ENCODE measurements at regions not wholly inside any gene's neighbourhood (a gene's known extent, or its start where the extent isn't known, plus 50 kb on each side); places are given as distances from the start of the nearest gene placed in this dataset.

DNA sequence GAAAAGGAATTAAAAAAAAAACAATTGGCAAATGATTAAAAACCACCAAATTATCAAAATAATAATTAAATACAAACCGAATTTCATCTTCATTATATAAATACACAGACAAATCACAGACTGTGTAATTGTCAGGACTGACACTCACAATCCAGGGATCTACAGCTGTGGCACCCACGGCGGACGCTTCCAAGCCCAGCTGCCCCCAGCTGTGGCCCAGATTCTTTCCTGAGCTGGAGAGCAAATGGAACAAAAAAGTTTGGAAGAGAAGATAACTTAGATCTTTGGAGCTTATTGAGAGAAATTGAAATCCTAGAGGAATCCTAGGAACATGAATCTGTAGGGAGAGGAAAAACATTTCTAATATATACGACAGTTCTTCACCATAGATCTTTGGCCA lies 316.1 kb downstream of the OTUD1 start:
- ATAC-seq (no peak), DNase-seq (no peak)
- Histone ChIP-seq H3K4me3 (no peak overlapping the region), H3K4me1 (no peaks in the 10 kb centered on the region), H3K27me3 (peaks cover 0 to 30% (median 4%) of the 10 kb centered on the region in 7 donors), H3K36me3 (no peaks in the 10 kb centered on the region), H3K27ac (no peak overlapping the region), H3K9me3 (no peaks in the 10 kb centered on the region)
- intact Hi-C loops (cut with DNase I) = no loop called here
- 64 to 66% methylated on average over 5 of the region's 5 CpGs for WGBS, 2 donors
- TF ChIP-seq, protein P1, sequence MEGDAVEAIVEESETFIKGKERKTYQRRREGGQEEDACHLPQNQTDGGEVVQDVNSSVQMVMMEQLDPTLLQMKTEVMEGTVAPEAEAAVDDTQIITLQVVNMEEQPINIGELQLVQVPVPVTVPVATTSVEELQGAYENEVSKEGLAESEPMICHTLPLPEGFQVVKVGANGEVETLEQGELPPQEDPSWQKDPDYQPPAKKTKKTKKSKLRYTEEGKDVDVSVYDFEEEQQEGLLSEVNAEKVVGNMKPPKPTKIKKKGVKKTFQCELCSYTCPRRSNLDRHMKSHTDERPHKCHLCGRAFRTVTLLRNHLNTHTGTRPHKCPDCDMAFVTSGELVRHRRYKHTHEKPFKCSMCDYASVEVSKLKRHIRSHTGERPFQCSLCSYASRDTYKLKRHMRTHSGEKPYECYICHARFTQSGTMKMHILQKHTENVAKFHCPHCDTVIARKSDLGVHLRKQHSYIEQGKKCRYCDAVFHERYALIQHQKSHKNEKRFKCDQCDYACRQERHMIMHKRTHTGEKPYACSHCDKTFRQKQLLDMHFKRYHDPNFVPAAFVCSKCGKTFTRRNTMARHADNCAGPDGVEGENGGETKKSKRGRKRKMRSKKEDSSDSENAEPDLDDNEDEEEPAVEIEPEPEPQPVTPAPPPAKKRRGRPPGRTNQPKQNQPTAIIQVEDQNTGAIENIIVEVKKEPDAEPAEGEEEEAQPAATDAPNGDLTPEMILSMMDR (IDR thresholded peaks at IDR 0.05) = no peak

DNA sequence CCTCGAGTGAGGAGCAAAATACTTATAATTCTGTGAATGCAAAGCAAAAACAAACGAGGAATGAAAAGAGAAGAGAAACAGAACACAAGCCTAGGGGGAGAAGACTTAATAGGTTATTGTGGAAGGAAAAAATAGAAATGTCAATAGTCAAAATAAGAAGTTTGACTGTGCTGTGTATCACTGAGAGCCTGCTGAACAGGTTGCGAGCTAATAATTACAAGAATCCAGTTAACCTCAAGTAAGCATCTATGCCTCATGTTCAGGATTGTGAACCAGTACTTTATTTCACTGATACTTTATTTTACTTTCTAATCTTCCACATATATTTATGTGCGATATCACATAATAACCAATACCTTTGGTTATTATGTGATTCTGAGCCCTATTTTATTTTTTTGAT lies 316.7 kb downstream of the OTUD1 start:
- DNase-seq = no peak
- intact Hi-C loops (cut with DNase I) = no loop called here
- ATAC-seq = no peak
- WGBS, 2 donors = 75 to 76% methylated on average over 4 of the region's 4 CpGs
- Histone ChIP-seq H3K4me1 (no peaks in the 10 kb centered on the region), H3K27me3 (peaks cover 0 to 34% (median 4%) of the 10 kb centered on the region in 7 donors), H3K36me3 (no peaks in the 10 kb centered on the region), H3K4me3 (no peak overlapping the region), H3K27ac (no peak overlapping the region), H3K9me3 (no peaks in the 10 kb centered on the region)
- TF ChIP-seq, protein P1 (IDR thresholded peaks at IDR 0.05) = no peak

DNA sequence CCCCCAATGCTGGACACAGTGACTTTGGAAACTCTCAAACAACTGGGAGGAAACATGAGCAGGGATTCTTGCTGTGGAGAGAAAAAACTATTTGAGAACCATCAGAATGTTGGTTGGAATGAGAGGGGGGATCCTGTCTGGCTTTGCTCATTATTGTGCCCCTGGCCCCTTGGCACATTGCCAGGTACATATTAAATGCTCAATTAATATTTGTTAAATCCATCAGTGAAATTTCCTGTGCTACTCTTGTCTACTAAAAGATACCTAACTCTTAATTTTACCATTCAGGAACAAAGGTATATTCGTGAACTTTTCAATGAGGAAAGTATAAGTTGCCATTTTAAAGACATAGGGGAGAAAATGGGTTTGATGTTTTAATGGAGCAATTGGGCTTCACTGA lies 329.4 kb downstream of the OTUD1 start:
- no peak for DNase-seq
- Histone ChIP-seq H3K36me3 (no peaks in the 10 kb centered on the region), H3K4me1 (no peaks in the 10 kb centered on the region), H3K27me3 (no peaks in the 10 kb centered on the region), H3K27ac (no peak overlapping the region), H3K9me3 (peaks cover 0 to 24% (median 0%) of the 10 kb centered on the region in 11 donors), H3K4me3 (no peak overlapping the region)
- no peak for ATAC-seq
- WGBS, 2 donors = 84 to 90% methylated on average over 1 of the region's 1 CpG
- TF ChIP-seq, protein P1 (IDR thresholded peaks at IDR 0.05) = no peak
- intact Hi-C loops (cut with DNase I) = no loop called here

DNA sequence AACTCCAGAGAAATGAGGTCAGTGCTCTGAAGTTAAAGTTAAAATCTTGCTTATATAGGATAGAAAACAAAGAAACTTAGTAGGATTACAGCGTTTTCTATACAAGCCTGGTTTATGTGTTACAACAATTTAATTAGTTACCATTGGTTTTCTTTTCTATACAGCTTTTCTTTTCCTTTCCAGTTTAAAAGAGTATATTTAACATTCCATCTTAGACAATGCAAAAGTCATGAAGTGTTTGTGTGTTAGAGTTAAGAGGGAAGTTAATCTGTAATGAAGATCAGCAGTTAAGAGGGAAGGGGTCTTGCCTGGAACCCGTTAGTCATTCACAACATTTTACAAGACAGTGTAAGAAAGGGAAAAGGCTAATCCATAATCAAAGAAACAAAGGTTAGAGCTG lies 338.3 kb downstream of the OTUD1 start:
- Histone ChIP-seq H3K9me3 (peaks cover 0 to 4% (median 0%) of the 10 kb centered on the region in 11 donors), H3K4me1 (no peaks in the 10 kb centered on the region), H3K36me3 (no peaks in the 10 kb centered on the region), H3K4me3 (no peak overlapping the region), H3K27me3 (no peaks in the 10 kb centered on the region), H3K27ac (no peak overlapping the region)
- TF ChIP-seq, protein P1 (IDR thresholded peaks at IDR 0.05) = no peak
- no peak for DNase-seq
- no peak for ATAC-seq
- intact Hi-C loops (cut with DNase I) = no loop called here
- WGBS, 2 donors = 67 to 74% methylated on average over 2 of the region's 2 CpGs

DNA sequence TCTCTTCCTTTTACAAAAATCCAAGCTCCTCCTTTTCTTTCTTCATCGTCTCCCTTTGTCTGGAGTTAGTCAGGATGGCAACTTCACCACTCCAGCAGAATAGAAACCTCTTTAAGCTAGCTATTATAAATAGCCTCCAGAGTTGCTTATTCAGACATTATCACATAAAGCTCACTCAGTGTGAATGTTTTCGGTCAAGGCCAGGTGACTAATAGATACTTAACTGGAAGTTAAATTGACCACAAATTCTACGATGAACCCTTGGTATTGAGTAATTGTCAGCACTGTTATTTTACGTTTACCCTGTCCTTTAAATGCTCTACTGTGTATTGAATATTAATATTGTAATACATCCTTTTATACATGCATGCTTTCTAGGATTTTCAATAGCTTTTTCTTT lies 340.4 kb downstream of the OTUD1 start:
- Histone ChIP-seq H3K27me3 (no peaks in the 10 kb centered on the region), H3K27ac (no peak overlapping the region), H3K36me3 (no peaks in the 10 kb centered on the region), H3K9me3 (no peaks in the 10 kb centered on the region), H3K4me1 (no peaks in the 10 kb centered on the region), H3K4me3 (no peak overlapping the region)
- intact Hi-C loops (cut with DNase I) = no loop called here
- DNase-seq (no peak), ATAC-seq (no peak)
- TF ChIP-seq, protein P1 (IDR thresholded peaks at IDR 0.05) = no peak
- 72 to 78% methylated on average over 4 of the region's 4 CpGs for WGBS, 2 donors

Data from heart right ventricle (tissue), 16 donors.